ENCODE measurements at regions not wholly inside any gene's neighbourhood (a gene's known extent, or its start where the extent isn't known, plus 50 kb on each side); places are given as distances from the start of the nearest gene placed in this dataset.

DNA sequence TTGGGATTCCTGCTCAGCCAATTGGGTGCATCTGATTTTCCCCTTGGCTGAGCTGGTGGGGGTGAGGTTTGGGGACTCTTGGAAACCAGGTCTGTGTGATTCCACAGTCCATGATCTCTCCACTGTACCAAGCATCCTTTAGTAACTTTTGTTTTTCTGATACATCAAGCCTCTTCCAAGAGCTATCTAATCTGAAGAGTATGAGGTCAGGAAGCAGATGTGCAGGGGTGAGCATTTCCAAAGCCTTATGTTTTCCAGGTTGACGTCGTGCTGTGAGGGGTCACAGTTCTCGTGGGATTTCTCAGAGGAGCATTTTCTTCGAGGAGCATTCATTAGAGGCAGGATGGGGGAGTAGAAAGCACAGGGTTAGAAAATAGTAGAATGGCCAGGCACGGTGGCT lies 95.3 kb downstream of the KLF4 start:
- Histone ChIP-seq H3K4me2 (no peak overlapping the region), H3K36me3 (replicated peaks; ENCODE audit: insufficient read depth, low read depth) (no peaks in the 10 kb centered on the region), H3K4me3 (no peak overlapping the region), H3K27me3 (no peaks in the 10 kb centered on the region), H3K79me2 (no peaks in the 10 kb centered on the region), H3K9me2 (replicated peaks; ENCODE audit: insufficient read depth) (no peaks in the 10 kb centered on the region), H3K27ac (no peak overlapping the region), H4K20me1 (ENCODE audit: insufficient read depth, poor library complexity, severe bottlenecking) (no peaks in the 10 kb centered on the region), H3K9me3 (ENCODE audit: low read depth) (no peaks in the 10 kb centered on the region), H3K4me1 (ENCODE audit: insufficient read depth) (peaks cover 14% of the 10 kb centered on the region), H2AFZ (no peak overlapping the region)
- WGBS (ENCODE audit: low lambda C conversion rate, missing lambda C conversion rate), result 82% methylated on average over 5 of the region's 5 CpGs
- no peak for DNase-seq (ENCODE audit: low spot score)
- TF ChIP-seq, protein P1, sequence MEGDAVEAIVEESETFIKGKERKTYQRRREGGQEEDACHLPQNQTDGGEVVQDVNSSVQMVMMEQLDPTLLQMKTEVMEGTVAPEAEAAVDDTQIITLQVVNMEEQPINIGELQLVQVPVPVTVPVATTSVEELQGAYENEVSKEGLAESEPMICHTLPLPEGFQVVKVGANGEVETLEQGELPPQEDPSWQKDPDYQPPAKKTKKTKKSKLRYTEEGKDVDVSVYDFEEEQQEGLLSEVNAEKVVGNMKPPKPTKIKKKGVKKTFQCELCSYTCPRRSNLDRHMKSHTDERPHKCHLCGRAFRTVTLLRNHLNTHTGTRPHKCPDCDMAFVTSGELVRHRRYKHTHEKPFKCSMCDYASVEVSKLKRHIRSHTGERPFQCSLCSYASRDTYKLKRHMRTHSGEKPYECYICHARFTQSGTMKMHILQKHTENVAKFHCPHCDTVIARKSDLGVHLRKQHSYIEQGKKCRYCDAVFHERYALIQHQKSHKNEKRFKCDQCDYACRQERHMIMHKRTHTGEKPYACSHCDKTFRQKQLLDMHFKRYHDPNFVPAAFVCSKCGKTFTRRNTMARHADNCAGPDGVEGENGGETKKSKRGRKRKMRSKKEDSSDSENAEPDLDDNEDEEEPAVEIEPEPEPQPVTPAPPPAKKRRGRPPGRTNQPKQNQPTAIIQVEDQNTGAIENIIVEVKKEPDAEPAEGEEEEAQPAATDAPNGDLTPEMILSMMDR (IDR thresholded peaks at IDR 0.05; ENCODE audit: poor library complexity), result no peak
- TF ChIP-seq EZH2phosphoT487 (IDR thresholded peaks at IDR 0.05; ENCODE audit: low read depth, severe bottlenecking, unreplicated experiment) (no peak), EZH2 (IDR thresholded peaks at IDR 0.05; ENCODE audit: borderline replicate concordance) (no peak)

DNA sequence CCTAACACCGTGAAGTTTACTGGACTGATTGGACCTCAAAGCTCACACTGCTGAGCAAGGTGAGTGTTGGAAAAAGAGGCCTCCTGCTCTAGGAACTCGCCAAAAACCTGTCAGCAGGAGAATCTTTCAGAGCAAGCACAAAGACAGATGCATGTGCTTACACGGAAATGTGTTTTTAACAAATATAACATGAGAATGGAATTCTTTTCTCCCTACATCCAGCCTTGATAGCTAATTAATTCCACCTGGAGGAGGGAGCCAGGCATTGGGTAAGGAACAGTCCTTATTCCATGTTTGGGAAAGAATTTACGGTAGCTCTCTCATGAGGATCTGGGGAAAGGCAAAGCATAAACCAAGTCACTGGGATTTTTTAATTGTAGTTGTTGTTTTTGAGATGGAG lies 98.8 kb downstream of the KLF4 start:
- no peaks in the 10 kb centered on the region for H3K36me3 ChIP-seq (replicated peaks; ENCODE audit: insufficient read depth, low read depth)
- TF ChIP-seq EZH2phosphoT487 (IDR thresholded peaks at IDR 0.05; ENCODE audit: low read depth, severe bottlenecking, unreplicated experiment), result no peak
- TF ChIP-seq, protein P1 (IDR thresholded peaks at IDR 0.05; ENCODE audit: poor library complexity), result no peak
- TF ChIP-seq EZH2 (IDR thresholded peaks at IDR 0.05; ENCODE audit: borderline replicate concordance), result no peak
- WGBS (ENCODE audit: low lambda C conversion rate, missing lambda C conversion rate), result 72% methylated on average over 4 of the region's 4 CpGs

DNA sequence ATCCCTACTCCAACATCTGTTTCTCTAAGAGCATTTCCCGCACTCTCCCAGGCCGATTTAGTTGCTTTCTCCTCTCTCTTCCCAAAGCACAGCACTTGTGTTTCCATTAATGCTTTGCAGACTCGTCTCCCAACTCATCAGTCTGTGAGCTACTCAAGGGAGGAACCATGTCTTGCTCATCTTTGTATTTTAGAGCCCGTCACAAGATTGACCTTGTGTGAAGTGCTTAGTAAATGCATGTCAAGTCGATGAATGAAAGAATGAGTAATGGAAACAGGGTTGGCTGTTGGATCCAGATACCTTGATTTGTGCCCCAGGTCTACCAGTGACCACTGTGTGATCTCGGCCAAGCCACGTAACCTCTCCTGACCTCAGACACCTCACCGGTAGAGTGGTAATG lies 99.3 kb downstream of the KLF4 start:
- no peaks in the 10 kb centered on the region for H3K9me2 ChIP-seq (replicated peaks; ENCODE audit: insufficient read depth)
- H2AFZ ChIP-seq, result no peak overlapping the region
- H3K4me2 ChIP-seq, result peak overlapping the region; percentile 19
- H4K20me1 ChIP-seq (ENCODE audit: insufficient read depth, poor library complexity, severe bottlenecking), result no peaks in the 10 kb centered on the region
- no peaks in the 10 kb centered on the region for H3K36me3 ChIP-seq (replicated peaks; ENCODE audit: insufficient read depth, low read depth)
- no peaks in the 10 kb centered on the region for H3K27me3 ChIP-seq
- no peaks in the 10 kb centered on the region for H3K79me2 ChIP-seq
- WGBS (ENCODE audit: low lambda C conversion rate, missing lambda C conversion rate), result 96% methylated on average over 8 of the region's 8 CpGs
- no peaks in the 10 kb centered on the region for H3K9me3 ChIP-seq (ENCODE audit: low read depth)
- peak overlapping the region; percentile 68 for H3K27ac ChIP-seq
- no peak for TF ChIP-seq EZH2 (IDR thresholded peaks at IDR 0.05; ENCODE audit: borderline replicate concordance)
- TF ChIP-seq, protein P1 (IDR thresholded peaks at IDR 0.05; ENCODE audit: poor library complexity), result no peak
- no peak overlapping the region for H3K4me3 ChIP-seq
- peaks cover 19% of the 10 kb centered on the region for H3K4me1 ChIP-seq (ENCODE audit: insufficient read depth)
- no peak for DNase-seq (ENCODE audit: low spot score)

More for the DNA sequence above, 98.8 kb downstream of the KLF4 start:
- H3K79me2 ChIP-seq, result no peaks in the 10 kb centered on the region
- DNase-seq (ENCODE audit: low spot score), result no peak
- H3K9me3 ChIP-seq (ENCODE audit: low read depth), result no peaks in the 10 kb centered on the region
- H3K27me3 ChIP-seq, result no peaks in the 10 kb centered on the region
- no peaks in the 10 kb centered on the region for H4K20me1 ChIP-seq (ENCODE audit: insufficient read depth, poor library complexity, severe bottlenecking)
- H2AFZ ChIP-seq, result no peak overlapping the region
- no peaks in the 10 kb centered on the region for H3K9me2 ChIP-seq (replicated peaks; ENCODE audit: insufficient read depth)
- H3K27ac ChIP-seq, result peak overlapping the region; percentile 68
- H3K4me2 ChIP-seq, result no peak overlapping the region
- H3K4me3 ChIP-seq, result no peak overlapping the region
- peaks cover 19% of the 10 kb centered on the region for H3K4me1 ChIP-seq (ENCODE audit: insufficient read depth)

DNA sequence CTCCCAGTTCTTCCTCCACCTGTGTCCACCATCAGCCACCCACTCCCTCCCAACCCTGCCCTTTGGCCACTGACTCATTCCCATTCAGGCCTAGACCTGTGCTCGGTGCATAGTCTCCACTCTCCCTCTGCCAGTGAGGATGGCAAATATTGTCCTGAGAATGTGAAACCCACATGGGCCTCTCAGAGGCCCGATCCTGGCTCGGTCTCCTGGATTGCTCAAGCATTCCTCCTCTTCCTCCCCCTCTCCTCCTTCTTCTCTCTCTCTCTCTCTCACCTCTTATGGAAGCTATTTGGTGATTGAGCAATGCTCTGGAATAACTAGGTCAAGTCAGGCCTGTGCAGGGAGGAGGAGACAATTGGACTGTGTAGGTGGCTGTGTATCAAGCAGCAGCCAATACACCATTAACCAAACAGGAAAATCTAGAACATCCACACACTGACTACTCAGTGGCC lies 99.9 kb downstream of the KLF4 start:
- H2AFZ ChIP-seq, result no peak overlapping the region
- peaks cover 19% of the 10 kb centered on the region for H3K4me1 ChIP-seq (ENCODE audit: insufficient read depth)
- no peaks in the 10 kb centered on the region for H3K9me2 ChIP-seq (replicated peaks; ENCODE audit: insufficient read depth)
- H3K79me2 ChIP-seq, result no peaks in the 10 kb centered on the region
- no peak overlapping the region for H3K4me3 ChIP-seq
- no peaks in the 10 kb centered on the region for H3K27me3 ChIP-seq
- TF ChIP-seq, protein P1 (IDR thresholded peaks at IDR 0.05; ENCODE audit: poor library complexity), result no peak
- TF ChIP-seq EZH2 (IDR thresholded peaks at IDR 0.05; ENCODE audit: borderline replicate concordance) (no peak), EZH2phosphoT487 (IDR thresholded peaks at IDR 0.05; ENCODE audit: low read depth, severe bottlenecking, unreplicated experiment) (no peak)
- 55% methylated on average over 3 of the region's 3 CpGs for WGBS (ENCODE audit: low lambda C conversion rate, missing lambda C conversion rate)
- H3K4me2 ChIP-seq, result peak overlapping the region; percentile 19
- peak; percentile 78 for DNase-seq (ENCODE audit: low spot score)
- H3K9me3 ChIP-seq (ENCODE audit: low read depth), result no peaks in the 10 kb centered on the region
- peak overlapping the region; percentile 85 for H3K27ac ChIP-seq
- no peaks in the 10 kb centered on the region for H4K20me1 ChIP-seq (ENCODE audit: insufficient read depth, poor library complexity, severe bottlenecking)
- H3K36me3 ChIP-seq (replicated peaks; ENCODE audit: insufficient read depth, low read depth), result no peaks in the 10 kb centered on the region

All from hepatocyte (in vitro differentiated cells).